H9 (cell line): ENCODE measurements at regions not wholly inside any gene's neighbourhood (a gene's known extent, or its start where the extent isn't known, plus 50 kb on each side); places are given as distances from the start of the nearest gene placed in this dataset.

Experiments used
- DNase-seq: peaks from one replicate; pipeline ENCODE4 v3.0.0-alpha.2; 2017
- H2AFZ ChIP-seq: one replicate; pipeline ENCODE4 v1.6.1; 2013; ENCODE audit warnings: mild to moderate bottlenecking, low read length, control low read depth, moderate library complexity
- H2AK5ac ChIP-seq: 2 replicates; pipeline ENCODE4 v1.6.1; 2013; ENCODE audit warnings: low read length, control low read depth, mixed read lengths; ENCODE audit not compliant: insufficient read length
- H2BK120ac ChIP-seq: one replicate; pipeline ENCODE4 v1.6.1; 2013; ENCODE audit warnings: low read depth, mild to moderate bottlenecking, low read length, control low read depth, inconsistent platforms; ENCODE audit not compliant: poor library complexity, severe bottlenecking
- H2BK12ac ChIP-seq: 2 replicates; pipeline ENCODE4 v1.6.1; 2013; ENCODE audit warnings: low read length, control low read depth, mixed read lengths, low read depth; ENCODE audit not compliant: insufficient read length
- H2BK15ac ChIP-seq: 2 replicates; pipeline ENCODE4 v1.6.1; 2013; ENCODE audit warnings: low read depth, low read length, control low read depth
- H2BK20ac ChIP-seq: one replicate; pipeline ENCODE4 v1.6.1; 2013; ENCODE audit warnings: low read depth, mild to moderate bottlenecking, low read length, control low read depth, inconsistent platforms; ENCODE audit not compliant: poor library complexity, severe bottlenecking
- H2BK5ac ChIP-seq: 2 replicates; pipeline ENCODE4 v1.6.1; 2013; ENCODE audit warnings: low read length, control low read depth, mixed read lengths; ENCODE audit not compliant: insufficient read length
- H3K14ac ChIP-seq: 2 replicates; pipeline ENCODE4 v1.6.1; 2013; ENCODE audit warnings: low read length, control low read depth; ENCODE audit not compliant: insufficient read depth
- H3K18ac ChIP-seq: 2 replicates; pipeline ENCODE4 v1.6.1; 2013; ENCODE audit warnings: low read depth, mild to moderate bottlenecking, mixed read lengths, low read length, control low read depth; ENCODE audit not compliant: insufficient read length
- H3K23ac ChIP-seq: 2 replicates; pipeline ENCODE4 v1.6.1; 2013; ENCODE audit warnings: low read length, control low read depth, mixed read lengths, low read depth; ENCODE audit not compliant: insufficient read length
- H3K23me2 ChIP-seq: 2 replicates; pipeline ENCODE4 v1.6.1; 2013; ENCODE audit warnings: low read depth, mild to moderate bottlenecking, mixed read lengths, low read length, control low read depth; ENCODE audit not compliant: insufficient read length, poor library complexity, severe bottlenecking
- H3K27ac ChIP-seq: 2 replicates; pipeline ENCODE4 v1.5.1; 2013; ENCODE audit warnings: low read length, control low read depth, mixed read lengths, low read depth; ENCODE audit not compliant: insufficient read length
- H3K27me3 ChIP-seq: 2 replicates; pipeline ENCODE4 v1.6.1; 2013; ENCODE audit warnings: low read length, control low read depth, inconsistent platforms; ENCODE audit not compliant: insufficient read depth
- H3K4ac ChIP-seq: 2 replicates; pipeline ENCODE4 v1.6.1; 2013; ENCODE audit warnings: low read depth, mild to moderate bottlenecking, control low read depth, inconsistent platforms, low read length, moderate library complexity
- H3K4me1 ChIP-seq: 2 replicates; pipeline ENCODE4 v1.6.1; 2013; ENCODE audit warnings: low read length, control low read depth, inconsistent platforms; ENCODE audit not compliant: insufficient read depth
- H3K4me2 ChIP-seq: 2 replicates; pipeline ENCODE4 v1.6.1; 2013; ENCODE audit warnings: low read length, control low read depth, mixed read lengths; ENCODE audit not compliant: insufficient read length, insufficient read depth
- H3K56ac ChIP-seq: 2 replicates; pipeline ENCODE4 v1.6.1; 2013; ENCODE audit warnings: low read depth, mild to moderate bottlenecking, mixed read lengths, low read length, control low read depth; ENCODE audit not compliant: insufficient read length
- H3K79me1 ChIP-seq: 2 replicates; pipeline ENCODE4 v1.6.1; 2013; ENCODE audit warnings: low read depth, mild to moderate bottlenecking, moderate library complexity, low read length, control low read depth, inconsistent platforms; ENCODE audit not compliant: insufficient read depth, poor library complexity, severe bottlenecking
- H3K79me2 ChIP-seq: 2 replicates; pipeline ENCODE4 v1.6.1; 2013; ENCODE audit warnings: low read length, control low read depth, inconsistent platforms; ENCODE audit not compliant: insufficient read depth
- H3K9ac ChIP-seq: 2 replicates; pipeline ENCODE4 v1.6.1; 2013; ENCODE audit warnings: low read length, control low read depth, mixed read lengths; ENCODE audit not compliant: insufficient read length; ENCODE audit errors: extremely low read depth
- H3K9me3 ChIP-seq: one replicate; pipeline ENCODE4 v1.6.1; 2013; ENCODE audit warnings: low read depth, low read length, inconsistent platforms; ENCODE audit not compliant: control insufficient read depth
- H3T11ph ChIP-seq: one replicate; pipeline ENCODE4 v1.6.1; 2013; ENCODE audit warnings: mild to moderate bottlenecking, low read length, control low read depth, inconsistent platforms
- H4K20me1 ChIP-seq: one replicate; pipeline ENCODE4 v1.6.1; 2013; ENCODE audit not compliant: control insufficient read depth, insufficient read length, insufficient read depth
- H4K5ac ChIP-seq: 2 replicates; pipeline ENCODE4 v1.6.1; 2013; ENCODE audit warnings: low read depth, mild to moderate bottlenecking, mixed read lengths, low read length, control low read depth; ENCODE audit not compliant: insufficient read length
- H4K8ac ChIP-seq: replicated peaks from 2 replicates; pipeline ENCODE4 v1.6.1; 2013; ENCODE audit warnings: low read length, control low read depth, mixed read lengths, low read depth; ENCODE audit not compliant: insufficient read length
- H4K91ac ChIP-seq: 2 replicates; pipeline ENCODE4 v1.6.1; 2013; ENCODE audit warnings: low read depth, mild to moderate bottlenecking, moderate library complexity, mixed read lengths, low read length, control low read depth; ENCODE audit not compliant: insufficient read length
- H3K27ac Mint-ChIP-seq, 3 experiments: 2 replicates in 2 of 3; 3 replicates in 1 of 3; pipeline ENCODE4 v1.8.0; 2020 to 2021; ENCODE audit warnings: mixed read lengths in 3 of 3, mild to moderate bottlenecking in 1 of 3, moderate library complexity in 1 of 3
- H3K27me3 Mint-ChIP-seq: 2 replicates; pipeline ENCODE4 v1.8.0; 2021; ENCODE audit warnings: low read depth, mild to moderate bottlenecking, moderate library complexity, mixed read lengths
- H3K36me3 Mint-ChIP-seq, 3 experiments: 2 replicates in 2 of 3; 3 replicates in 1 of 3; pipeline ENCODE4 v1.8.0; 2020 to 2021; ENCODE audit warnings: low read depth in 3 of 3, mixed read lengths in 3 of 3; ENCODE audit not compliant: insufficient read depth in 1 of 3
- H3K4me1 Mint-ChIP-seq, 2 experiments: 2 replicates each; pipeline ENCODE4 v1.8.0; 2020; ENCODE audit warnings: mixed read lengths in 2 of 2
- H3K4me3 Mint-ChIP-seq, 2 experiments: 2 replicates in 1 of 2; 3 replicates in 1 of 2; pipeline ENCODE4 v1.8.0; 2020 to 2021; ENCODE audit warnings: mild to moderate bottlenecking in 2 of 2, mixed read lengths in 2 of 2, moderate library complexity in 1 of 2
- H3K9me3 Mint-ChIP-seq, 2 experiments: 2 replicates in 1 of 2; 3 replicates in 1 of 2; pipeline ENCODE4 v1.8.0; 2020; ENCODE audit warnings: mild to moderate bottlenecking in 2 of 2, mixed read lengths in 2 of 2, moderate library complexity in 1 of 2
- CTCF ChIP-seq: fragments of 200-600 bp; sonication (generic); conservative IDR thresholded peaks from 3 replicates; pipeline ENCODE4 v1.8.0; 2021; ENCODE audit warnings: antibody characterized with exemption, mild to moderate bottlenecking
- WGBS: extraction: QIAGEN DNeasy Blood & Tissue Kit; methylation state at CpG from one replicate; pipeline ENCODE4 v1.1.7; 2013; ENCODE audit warnings: missing lambda C conversion rate, low lambda C conversion rate, mixed read lengths; ENCODE audit not compliant: insufficient read length; ENCODE audit errors: extremely low coverage; 5-methylcytosine and 5-hydroxymethylcytosine counted together

- H3K4me3 Mint-ChIP-seq: no peak overlapping the region
- Histone ChIP-seq H3K27ac (no peak overlapping the region), H3K18ac (no peak overlapping the region), H2BK5ac (no peak overlapping the region), H3K4ac (no peak overlapping the region), H2BK12ac (no peak overlapping the region), H2BK120ac (no peak overlapping the region), H2BK15ac (no peak overlapping the region), H4K8ac (no peak overlapping the region), H3K27me3 (no peaks in the 10 kb centered on the region), H4K5ac (no peak overlapping the region), H3K23ac (no peak overlapping the region), H3K56ac (no peak overlapping the region), H2AK5ac (no peak overlapping the region), H3T11ph (no peak overlapping the region), H3K4me2 (no peak overlapping the region), H3K4me1 (no peaks in the 10 kb centered on the region), H2AFZ (no peak overlapping the region), H3K23me2 (no peaks in the 10 kb centered on the region), H3K79me1 (no peaks in the 10 kb centered on the region), H3K14ac (no peak overlapping the region), H3K79me2 (no peaks in the 10 kb centered on the region), H3K9me3 (no peaks in the 10 kb centered on the region), H2BK20ac (no peak overlapping the region), H4K91ac (no peak overlapping the region), H4K20me1 (no peaks in the 10 kb centered on the region), H3K9ac (no peak overlapping the region)
- no peak for TF ChIP-seq CTCF
- H3K9me3 Mint-ChIP-seq: peaks cover 4 to 5% of the 10 kb centered on the region in 2 experiments; a peak in 4 of 5 replicates
- no peak overlapping the region for H3K27ac Mint-ChIP-seq
- no CpG with 5 or more reads among the region's 4 CpGs for WGBS
- peaks cover 0 to 7% (median 2%) of the 10 kb centered on the region in 3 experiments; a peak in 2 of 7 replicates for H3K36me3 Mint-ChIP-seq
- H3K4me1 Mint-ChIP-seq: no peaks in the 10 kb centered on the region
- no peak for DNase-seq
- no peaks in the 10 kb centered on the region for H3K27me3 Mint-ChIP-seq
Observed at GRCh38 chr21:18908641-18909040, 505.1 kb upstream of the TMPRSS15 start.
